ENCODE measurements at regions not wholly inside any gene's neighbourhood (a gene's known extent, or its start where the extent isn't known, plus 50 kb on each side); places are given as distances from the start of the nearest gene placed in this dataset.
A peak's percentile ranks its signal among the peaks of the same experiment; 100 is the strongest.

DNA sequence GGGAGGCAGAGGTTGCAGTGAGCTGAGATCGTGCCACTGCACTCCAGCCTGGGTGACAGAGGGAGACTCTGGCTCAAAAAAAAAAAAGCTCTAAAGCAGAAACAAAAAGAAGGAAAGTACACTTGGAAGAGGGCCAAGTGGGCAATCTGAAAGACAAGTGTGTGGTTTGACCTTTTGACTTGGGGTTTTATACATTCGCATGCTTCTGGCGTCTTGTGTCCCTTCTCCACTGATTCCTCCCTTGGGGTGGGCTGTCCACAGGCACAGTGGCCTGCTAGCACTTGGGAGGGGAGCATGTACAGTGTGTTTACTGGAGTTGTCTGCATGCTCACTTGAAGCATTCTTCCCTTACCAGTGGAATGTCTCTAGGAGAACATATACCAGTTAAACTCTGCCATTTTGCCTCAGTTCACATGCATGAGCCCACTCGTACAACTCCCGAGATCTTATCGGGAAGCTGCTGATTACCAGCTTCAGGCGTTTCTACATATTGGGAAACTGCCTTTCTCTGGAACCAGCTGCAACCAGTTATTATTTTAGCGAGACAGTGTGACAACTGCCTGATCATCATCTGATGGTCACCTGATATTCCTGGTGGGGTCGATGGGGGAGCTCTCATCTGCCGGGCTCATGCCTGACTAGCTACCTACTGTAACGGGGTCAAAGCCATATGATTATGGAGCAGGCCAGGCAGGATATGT lies 113.5 kb upstream of the ZNF678 start:
- DNase-seq = no peak

DNA sequence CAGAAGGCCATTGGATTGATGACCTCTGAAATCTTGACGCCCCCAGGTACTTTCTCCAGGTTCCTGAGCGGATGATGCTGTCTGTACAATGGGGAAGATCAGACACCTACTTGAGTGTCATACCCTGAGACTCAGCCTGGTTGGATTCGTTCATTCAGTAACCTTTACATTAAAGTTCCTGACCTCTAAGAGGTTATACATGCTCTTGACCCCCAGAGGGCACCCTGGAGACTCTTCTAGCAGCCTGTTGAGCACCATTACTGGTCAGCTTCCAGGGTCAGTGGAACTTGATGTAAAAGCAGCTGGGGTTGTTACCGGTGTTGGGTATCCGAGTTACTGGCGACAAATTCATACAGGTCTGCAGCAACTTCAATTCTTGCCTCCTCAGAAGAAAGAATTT lies 114.3 kb upstream of the ZNF678 start:
- no peak for DNase-seq

DNA sequence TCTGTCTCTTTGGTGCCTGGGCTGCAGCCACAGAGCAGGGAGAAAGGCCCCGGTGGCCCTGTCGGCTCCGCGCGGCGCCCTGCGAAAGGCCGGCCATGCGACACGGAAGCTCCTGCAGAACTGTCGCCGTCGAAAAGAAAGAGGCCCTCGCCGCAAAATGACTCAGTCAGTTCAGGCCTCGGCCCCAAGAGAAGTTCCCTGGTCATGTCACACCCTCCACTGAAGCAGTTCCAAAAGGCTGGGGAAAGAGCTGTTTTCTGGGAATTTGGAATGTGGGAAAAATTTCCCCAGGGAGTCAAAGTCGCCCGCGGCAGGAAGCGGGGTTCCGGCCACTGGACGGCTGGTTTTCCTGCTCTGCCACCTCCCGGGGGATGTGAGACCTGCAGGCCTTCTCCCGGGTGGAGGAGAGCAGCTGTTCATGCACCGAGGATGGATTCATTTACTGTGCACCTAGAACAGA lies 115.8 kb upstream of the ZNF678 start:
- no peak for DNase-seq

DNA sequence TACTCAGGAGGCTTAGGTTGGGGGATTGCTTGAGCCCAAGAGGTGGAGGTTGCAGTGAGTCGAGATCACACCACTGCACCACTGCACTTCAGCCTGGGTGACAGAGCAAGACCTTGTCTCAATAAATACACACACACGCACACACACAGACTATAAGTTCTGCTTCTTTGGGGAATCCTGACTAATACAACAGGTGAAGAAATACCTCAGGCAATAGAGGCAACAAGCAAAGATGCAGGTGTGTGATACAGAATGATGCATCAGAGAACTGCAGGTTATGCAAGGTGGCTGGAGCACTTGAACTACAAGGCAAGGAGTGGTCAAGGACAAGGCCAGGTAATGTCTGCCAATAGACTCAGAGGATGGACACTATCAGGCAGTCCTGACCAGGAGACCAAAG lies 117.6 kb upstream of the ZNF678 start:
- DNase-seq = no peak

DNA sequence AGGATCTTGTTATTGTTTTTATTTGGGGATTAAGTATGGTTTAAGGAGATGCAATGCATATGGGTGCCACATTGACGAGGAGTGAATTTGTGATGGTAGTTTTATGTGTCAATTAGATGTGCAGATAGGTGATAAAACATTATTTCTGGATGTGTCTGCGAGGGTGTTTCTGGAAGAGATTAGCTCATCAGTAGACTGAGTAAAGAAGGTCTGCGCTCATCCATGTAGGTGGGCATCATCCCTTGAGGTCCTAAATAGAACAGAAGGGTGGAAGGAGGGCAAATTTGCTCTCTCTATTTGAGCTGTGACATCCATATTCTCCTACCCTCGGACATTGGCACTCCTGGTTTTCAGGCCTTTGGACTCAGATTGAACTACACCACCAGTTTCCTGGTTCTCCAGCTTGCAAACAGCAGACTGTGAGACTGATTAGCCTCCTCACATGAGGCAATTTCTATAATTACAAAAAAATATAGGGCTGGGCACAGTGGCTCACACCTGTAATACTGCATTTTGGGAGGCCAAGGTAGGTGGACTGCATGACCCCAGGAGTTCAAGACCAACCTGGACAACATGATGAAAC lies 118.2 kb upstream of the ZNF678 start:
- DNase-seq = no peak

DNA sequence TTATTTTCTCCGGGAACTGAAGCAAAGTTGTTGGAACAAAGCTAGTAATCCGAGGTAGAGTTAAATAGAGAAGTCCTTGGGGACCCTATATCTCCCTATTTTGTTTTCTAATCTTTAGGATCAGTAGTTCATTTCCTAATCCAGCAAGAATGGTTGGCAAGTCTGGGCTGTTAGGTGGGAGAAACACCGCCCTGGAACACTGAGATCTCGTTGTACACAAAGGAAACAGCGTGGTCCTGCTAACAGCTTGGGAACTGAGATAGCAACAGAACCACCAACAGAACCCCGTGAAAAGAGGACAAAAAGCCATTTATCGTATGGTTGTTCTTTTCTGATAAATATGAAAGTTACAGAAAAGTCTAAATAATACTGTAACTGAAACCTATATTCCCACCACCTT lies 121.9 kb upstream of the CDC42BPA start:
- DNase-seq = no peak

DNA sequence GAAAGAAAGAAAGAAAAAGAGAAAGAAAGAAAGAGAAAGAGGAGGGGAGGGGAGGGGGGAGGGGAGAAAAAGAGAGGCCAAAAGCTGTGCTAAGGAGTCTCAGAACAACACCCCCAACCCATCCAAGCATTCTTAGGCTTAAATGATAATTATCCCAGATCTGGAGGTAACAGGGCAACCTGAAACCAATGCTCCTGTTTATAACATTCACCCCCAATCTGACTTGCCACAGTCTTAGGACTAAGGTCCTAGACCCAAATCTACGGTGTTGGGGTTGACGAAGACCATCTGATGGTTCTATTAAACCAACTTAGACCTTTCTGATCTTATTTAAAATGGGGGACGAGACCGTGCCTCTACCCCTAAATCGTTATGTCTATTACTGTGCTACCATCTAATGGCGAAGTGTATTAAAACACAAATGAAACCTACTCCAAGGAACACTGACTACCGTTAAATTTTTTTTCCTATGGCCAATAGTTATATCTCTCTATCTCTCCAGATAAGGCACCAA lies 119.3 kb upstream of the CDC42BPA start:
- DNase-seq = no peak

DNA sequence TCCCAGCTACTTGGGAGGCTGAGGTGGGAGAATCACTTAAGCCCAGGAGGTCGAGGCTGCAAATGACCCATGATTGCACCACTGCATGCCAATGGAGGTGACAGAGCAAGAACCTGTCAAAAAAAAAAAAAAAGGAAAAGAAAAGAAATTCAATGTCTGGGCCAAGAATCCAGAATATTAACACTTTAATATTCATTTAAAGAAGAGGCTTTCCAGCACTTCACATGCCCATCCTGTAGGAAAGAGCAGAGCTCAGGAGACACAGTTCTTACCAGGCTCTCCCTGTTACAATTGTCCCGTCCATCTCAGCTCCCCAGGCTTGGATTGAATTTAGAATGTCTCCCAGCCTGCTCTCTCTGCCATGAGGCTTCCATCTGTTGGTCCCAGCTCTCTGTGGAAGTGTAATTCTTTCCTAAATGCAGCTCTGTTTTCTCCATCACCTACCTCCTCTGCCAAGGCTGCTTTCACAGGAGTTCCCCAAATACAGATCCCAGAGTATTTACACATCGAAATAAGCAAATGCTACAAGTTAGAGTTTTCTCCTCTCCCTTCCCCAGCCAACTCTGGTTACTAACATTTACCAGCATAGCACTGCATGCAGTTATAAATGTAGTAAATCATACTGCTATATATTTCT lies 116.6 kb upstream of the CDC42BPA start:
- no peak for DNase-seq

DNA sequence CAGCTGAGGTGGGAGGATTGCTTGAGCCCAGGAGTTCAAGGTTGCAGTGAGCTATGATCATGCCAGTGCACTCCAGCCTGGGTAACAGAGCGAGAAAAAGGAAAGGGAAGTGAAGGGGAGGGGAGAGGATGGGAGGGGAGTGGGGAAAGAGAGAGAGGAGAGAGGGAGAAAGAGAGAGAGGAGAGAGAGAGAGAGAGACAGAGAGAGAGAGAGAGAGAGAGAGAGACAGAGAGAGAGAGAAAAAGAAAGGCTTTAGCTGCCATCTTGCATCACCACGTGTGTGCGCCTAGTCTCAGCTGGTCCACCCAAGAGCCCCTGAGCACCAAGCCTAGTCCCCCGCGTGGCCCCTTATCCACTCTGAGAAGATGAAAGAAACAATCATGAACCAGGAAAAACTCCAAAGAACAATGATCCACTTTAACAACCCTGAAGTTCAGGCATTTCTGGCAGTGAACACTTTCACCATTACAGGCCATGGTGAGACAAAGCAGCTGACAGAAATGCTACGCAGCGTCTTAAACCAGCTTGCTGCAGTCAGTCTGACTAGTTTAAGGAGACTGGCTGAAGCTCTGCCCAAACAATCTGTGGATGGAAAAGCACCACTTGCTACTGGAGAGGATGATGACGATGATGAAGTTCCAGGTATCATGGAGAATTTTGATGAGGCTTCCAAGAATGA lies 115.5 kb upstream of the CDC42BPA start:
- DNase-seq = no peak

DNA sequence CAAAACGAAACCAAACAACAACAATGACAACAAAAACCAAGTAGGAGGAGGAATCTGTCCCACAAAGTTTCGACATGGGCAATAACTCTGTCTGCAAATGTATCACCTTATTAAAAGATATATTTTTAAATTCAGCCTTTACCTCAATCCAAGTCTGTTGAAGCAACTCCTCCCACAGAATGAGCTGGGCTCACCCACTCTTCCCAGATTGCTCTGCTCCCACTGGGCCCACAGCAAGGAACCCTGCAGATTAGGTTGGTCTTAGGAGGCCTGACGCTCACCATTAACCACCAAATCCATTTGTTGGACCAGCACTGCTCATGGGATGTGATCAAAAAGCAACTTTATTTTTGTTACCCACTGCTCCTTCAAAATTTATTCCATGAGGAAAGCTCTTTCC lies 114.7 kb upstream of the CDC42BPA start:
- no peak for DNase-seq

DNA sequence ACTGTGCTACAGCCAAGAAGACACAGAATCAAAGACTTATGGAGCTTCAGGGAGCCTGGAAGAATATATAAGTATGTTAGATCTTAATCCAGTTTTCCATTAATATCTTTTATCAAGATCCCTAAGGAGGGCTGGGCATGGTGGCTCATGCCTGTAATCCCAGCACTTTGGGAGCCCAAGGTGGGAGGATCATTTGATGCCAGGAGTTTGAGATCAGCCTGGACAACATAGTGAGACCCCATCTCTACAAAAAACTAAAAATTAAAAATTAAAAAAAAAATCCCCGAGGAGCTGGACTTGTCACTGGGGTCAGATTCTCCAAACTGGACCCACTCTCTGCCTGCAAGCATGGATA lies 113.9 kb upstream of the CDC42BPA start:
- DNase-seq = no peak

DNA sequence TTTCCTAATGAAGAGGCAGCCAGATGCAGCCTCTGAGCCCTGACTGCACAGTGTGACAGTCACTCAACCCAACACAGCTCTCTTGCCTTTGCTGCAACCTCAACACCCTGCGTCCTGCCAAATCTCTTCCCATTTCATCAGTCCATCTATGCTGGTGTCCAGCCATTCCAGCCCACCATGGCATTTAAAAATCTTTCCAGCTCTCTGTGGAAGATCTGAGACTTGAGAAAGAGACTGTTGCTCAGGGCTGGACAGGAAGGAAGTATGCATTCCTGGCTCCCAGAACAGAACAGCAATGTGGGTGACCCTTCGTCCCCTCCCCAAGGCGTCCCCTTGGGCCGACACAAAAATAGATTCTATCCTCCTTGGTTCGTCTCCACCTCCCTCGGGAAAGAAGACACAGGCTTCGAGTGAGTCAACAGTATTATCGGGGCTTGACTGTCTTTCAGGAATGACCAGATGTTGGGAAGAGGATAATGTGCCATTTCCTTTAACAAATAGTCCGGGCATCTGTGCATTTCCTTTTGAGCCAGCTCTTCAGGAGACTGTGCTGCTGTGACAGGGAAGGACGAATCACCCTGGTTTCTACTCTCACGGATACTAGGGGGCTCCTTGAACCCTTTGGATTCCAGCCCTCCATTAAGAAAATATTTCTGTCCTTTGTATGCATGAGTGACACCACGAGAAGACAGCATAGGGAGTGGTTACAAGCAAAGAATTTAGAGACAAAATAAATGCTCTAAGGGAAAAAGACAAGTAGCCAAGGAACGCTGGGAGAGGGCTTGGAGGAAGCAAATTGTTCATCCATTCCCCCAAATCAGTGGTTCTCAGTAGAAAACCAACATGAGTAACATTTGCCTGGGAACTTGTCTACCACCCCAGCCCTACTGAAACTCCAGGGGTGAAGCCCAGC lies 111.4 kb upstream of the CDC42BPA start:
- DNase-seq = no peak

DNA sequence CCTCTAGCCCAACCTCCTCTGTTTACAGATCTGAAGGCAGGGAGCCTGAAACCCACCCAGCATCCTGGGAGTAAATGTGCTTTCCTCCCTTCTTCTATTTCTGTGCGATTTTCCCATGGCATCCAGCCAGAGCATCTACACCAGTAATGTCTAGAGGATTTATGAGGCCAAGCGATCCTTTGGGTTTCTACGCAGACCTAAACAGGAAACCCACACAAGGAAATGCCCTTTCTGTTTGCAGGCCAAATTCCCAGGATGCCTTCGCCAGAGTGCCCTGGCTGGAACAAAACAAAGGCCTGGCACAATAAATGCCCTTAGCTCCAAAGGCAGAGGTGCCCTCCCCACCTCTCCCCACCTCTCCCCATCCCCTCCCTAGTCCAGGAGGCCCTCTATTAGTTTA lies 110.5 kb upstream of the CDC42BPA start:
- peak; percentile 74 for DNase-seq

DNA sequence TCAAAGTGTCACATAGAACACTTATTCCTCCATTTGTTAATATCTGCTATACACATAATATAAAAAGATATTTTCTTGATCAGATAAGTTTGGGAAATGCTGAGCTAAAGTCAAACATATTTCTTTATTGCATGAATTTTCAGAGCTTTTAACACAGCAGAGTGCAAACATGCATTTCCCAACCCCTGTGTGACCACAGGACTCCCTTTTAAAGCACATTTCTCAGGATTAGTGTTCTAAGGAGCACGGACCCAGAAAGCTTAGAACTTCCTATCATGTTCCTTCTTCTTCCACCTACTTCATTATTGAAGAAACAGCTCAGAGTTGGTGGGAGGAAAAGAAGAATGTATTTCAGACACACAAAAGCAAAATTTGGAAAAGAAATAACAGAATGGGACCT lies 109.1 kb upstream of the CDC42BPA start:
- DNase-seq = no peak

DNA sequence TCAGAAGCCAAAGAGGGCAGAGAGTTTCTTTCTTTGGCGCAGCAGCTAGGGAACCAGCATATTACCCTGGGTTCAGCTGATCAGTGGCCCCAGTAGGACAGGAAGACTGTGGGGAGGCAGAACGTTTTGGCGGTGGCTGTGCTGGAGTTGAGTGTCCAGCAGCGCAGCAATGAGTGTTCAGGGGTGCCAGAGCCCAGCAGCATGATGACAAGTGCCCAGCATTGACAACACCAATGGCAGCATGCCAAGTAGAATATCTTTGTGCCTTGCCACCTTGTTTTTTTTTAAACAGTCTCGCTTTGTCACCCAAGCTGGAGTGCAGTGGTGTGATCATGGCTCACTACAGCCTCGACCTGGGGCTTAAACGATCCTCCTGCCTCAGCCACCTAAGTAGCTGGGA lies 106.7 kb upstream of the CDC42BPA start:
- no peak for DNase-seq

DNA sequence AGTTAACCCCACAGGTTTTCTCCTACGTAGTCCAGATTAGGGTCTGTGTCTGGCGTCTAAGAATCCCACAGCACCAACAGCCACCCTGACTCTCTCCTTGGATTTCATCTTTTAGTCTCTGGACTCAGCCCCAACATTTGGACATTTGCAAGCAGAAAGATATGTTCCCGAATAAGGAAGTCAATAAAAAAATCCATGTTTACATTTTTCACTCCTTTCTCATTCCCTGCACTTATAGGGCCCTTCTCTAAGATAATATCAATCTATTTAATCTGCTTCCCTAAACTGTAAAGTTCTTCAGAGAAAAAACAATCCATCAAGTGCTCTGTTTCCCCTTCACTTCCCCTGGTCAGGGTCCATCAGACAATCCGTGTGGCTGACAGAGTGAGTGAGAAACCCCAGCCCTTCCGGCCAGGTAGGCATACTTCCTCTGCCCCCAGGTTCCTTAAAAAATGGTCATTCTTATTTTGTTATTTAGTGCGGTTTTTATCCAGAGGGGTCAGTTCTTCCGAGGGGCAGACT lies 105.9 kb upstream of the CDC42BPA start:
- DNase-seq = no peak

DNA sequence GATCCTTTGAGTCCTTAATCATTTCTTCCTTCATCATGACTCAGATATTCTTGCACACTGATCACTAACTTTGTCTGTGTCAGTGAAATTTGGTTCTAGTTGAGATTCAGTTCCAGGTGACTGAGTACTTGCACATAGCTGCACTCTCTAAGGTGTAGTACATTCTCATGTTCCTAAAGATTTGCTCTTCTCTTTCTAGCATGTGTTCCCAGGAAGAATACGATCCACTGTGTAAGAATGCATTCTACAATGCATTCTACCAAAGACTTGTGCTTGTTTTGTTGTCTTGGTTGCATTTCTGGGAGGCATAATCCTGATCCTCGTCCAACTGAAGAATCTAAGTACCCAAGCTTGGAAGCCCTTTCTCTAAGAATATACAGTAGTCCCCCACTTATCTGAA lies 104.3 kb upstream of the CDC42BPA start:
- no peak for DNase-seq

DNA sequence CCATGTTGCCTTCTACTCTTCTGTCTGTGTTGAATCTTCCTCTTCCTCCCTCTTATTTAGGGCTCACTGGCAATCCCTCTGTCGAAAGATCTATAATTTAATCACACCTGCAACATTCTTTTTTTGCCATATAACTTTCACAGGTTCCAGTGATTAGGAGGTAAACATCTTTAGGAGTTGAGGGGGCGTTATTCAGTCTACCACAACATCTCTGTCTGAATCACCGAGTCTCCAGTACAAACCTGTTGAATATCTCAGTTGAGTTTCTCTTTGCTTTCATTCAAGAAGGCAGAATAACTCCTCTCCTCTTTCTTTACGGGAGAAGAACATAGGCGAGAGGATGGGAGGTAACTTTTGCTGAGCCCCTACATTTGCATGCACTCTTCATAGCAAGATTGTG lies 101.9 kb upstream of the CDC42BPA start:
- DNase-seq = no peak

DNA sequence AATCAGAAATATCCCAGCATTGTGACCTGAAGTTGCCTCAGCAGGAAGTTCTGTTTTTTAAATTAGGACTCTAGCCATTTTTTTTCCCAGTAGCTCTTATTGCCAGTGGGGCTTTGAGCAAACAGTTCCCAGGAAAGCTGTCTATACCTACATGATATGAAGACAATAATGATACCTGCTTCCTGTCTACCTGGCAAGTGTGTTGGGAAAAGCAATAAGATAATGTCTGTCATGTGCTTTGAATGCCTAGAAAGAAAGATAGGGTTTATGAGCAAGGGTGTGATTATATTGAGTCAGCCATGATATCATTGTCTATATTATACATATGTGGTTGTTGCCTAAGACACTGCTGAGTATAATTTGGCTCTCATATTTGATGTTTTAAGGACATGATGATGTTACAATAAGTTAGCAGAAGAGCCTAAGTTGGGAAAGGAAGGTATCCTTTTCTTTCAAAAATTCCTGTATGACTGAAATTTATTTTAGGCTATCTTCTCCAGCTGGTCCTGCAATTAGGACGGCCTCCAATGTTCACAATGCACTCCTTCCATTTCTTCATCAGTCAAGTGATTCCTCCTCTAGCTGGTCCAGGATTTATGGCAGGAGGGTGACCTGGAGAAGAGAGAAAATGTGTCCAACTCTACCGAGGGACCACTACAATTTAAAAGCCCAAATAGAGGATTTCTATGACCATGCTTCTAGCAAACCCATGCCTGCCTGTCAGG lies 99.6 kb upstream of the CDC42BPA start:
- DNase-seq = no peak

DNA sequence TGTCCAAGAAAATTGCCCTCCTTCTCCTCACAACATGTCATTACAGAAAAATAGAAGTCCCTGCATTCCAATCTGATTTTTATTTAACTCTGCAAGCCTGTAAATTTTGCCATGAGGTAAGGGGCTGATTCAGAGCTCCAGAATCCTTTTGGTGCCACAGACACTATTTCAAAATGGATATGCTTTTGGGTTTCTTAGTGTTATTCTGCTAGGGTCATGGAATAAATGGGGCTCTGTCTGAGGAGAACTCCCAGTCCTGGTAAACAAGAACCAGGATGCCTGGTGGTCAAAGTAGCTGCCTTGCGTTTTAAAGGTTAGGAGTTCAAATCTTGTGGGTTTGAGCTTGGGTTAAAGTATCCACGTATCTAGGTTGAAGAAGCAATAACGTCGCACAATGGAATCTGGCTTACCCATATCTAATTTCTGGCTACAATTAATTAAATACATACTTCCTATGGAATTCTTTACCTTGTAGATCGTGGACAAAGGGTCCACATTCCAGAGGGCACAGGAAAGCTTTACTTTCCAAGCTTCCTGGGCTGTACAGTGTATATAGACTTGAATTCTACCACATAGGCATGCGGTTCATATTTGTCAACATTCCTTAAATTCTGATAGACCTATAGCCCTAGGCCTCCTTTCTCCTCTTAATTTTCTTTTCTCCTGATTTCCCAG lies 98.0 kb upstream of the CDC42BPA start:
- DNase-seq = no peak

DNA sequence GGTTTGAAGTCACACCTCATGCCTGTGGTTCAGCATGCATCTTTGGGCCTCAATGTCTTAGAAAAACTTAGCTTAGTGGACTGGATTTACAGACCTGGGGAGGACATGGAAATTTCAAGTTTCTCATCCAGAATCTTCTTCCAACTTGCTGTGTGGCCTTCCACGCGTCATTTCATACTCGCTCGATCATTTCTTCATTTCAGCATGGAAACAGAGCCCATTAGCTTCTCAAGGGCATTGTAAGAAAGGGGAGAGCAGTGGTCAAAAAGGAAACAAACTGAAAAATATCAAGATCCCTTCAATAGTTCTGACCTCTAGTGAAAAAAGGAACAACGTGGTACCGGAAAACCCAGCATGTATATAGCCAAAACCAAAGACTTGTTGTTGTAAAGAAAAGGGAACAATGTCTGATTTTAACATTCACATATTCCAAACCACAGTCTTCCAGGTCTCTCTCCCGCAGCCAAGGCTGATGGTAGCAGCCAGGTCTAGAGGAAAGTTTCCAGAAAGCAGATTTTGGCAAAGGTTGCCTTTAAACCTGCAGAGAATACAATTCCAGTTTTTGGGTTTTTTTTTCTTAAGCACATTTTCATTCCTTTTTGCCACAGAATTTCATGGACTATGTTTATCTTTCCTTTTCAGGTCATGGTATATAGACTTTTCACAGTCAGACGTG lies 97.0 kb upstream of the CDC42BPA start:
- no peak for DNase-seq
